GM12875 (cell line): ENCODE measurements at regions not wholly inside any gene's neighbourhood (a gene's known extent, or its start where the extent isn't known, plus 50 kb on each side); places are given as distances from the start of the nearest gene placed in this dataset.

ENCODE experiments used
- H3K4me3 ChIP-seq: one replicate; pipeline ENCODE4 v1.5.1; 2011; ENCODE audit warnings: low read depth, low read length, control low read depth
- TF ChIP-seq, protein P1 (sequence below): IDR thresholded peaks from 2 replicates; pipeline ENCODE4 v1.5.1; 2011; ENCODE audit warnings: low read depth, mild to moderate bottlenecking, control low read depth, inconsistent platforms, low read length, moderate library complexity, borderline replicate concordance; ENCODE audit not compliant: insufficient read depth

DNA sequence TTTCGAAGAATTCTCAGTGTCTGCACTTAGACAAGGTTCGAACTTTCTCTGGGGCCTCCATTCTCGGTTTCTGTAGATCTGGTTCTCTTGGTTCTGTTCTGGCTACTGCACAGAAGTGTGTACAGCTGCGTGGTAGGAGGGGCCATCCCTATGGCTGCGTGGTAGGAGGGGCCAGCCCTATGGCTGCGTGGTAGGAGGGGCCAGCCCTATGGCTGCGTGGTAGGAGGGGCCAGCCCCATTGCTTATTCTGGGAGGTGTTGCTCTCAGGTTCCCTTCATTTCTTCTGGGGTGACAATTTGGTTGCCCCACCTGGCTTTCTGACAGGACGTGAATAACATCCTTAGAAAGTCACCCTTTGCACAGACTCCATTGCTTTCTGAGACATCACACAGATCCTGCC is 65.2 kb upstream of the CHST15 start:
- H3K4me3 ChIP-seq = no peak overlapping the region
- TF ChIP-seq, protein P1, sequence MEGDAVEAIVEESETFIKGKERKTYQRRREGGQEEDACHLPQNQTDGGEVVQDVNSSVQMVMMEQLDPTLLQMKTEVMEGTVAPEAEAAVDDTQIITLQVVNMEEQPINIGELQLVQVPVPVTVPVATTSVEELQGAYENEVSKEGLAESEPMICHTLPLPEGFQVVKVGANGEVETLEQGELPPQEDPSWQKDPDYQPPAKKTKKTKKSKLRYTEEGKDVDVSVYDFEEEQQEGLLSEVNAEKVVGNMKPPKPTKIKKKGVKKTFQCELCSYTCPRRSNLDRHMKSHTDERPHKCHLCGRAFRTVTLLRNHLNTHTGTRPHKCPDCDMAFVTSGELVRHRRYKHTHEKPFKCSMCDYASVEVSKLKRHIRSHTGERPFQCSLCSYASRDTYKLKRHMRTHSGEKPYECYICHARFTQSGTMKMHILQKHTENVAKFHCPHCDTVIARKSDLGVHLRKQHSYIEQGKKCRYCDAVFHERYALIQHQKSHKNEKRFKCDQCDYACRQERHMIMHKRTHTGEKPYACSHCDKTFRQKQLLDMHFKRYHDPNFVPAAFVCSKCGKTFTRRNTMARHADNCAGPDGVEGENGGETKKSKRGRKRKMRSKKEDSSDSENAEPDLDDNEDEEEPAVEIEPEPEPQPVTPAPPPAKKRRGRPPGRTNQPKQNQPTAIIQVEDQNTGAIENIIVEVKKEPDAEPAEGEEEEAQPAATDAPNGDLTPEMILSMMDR = no peak

DNA sequence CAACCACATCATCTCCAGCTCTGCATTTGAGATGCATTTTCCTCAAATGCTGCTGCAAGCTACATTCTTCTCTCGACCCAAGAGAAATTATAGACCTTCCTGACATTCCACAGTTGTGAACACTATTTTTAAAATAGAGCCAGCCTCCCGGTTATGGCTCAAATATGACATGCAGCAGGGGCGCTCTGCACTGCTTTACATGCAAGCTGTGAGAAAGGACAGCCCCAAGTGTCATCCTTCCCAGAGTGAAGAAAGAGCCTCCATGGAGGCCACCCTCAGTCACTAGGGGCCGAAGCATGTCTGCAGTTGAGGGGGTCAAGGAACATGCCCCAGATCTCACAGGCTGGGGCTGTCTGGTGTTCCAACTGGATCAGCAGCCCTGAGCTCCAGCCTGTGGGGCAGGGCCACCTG is 63.9 kb upstream of the CHST15 start:
- H3K4me3 ChIP-seq = no peak overlapping the region
- TF ChIP-seq, protein P1 = no peak

DNA sequence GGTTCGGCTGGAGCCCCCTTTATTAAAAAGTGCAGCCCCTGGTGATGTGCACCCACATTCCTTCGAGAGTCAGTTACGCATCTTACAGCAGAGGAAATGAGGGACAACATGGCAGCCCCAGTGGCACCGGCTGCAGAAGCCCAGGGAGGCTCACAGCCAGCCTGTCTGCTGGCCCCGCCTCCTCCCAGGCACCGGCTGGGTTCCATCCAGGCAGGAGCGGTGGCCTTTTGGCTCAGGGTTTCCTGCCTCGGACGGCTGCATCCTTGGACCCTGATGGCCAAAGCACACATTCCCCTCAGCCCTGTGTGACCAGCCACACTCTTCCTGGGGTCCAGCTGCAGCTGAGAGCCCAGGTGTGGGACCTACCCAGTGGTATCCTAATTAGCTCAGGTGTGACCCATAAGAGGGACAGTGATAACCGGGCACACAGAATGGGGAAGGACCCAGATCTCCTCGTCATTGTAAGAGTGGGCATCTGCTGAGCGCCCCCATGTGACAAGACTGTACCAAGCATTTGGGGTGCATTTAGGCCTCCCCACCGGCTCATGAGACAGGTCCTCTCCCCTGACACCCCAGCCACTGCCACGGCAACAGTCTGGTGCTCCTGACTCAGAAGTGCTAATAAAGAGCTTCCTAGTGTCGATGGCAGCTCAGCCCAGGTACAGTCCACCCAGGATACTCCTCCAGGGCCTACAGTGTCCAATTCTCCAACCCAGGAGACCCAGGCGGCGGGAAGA is 63.3 kb upstream of the CHST15 start:
- TF ChIP-seq, protein P1 = 0 out of 2 replicates have a peak, but pooled peaks have one; percentile 10
- H3K4me3 ChIP-seq = no peak overlapping the region

DNA sequence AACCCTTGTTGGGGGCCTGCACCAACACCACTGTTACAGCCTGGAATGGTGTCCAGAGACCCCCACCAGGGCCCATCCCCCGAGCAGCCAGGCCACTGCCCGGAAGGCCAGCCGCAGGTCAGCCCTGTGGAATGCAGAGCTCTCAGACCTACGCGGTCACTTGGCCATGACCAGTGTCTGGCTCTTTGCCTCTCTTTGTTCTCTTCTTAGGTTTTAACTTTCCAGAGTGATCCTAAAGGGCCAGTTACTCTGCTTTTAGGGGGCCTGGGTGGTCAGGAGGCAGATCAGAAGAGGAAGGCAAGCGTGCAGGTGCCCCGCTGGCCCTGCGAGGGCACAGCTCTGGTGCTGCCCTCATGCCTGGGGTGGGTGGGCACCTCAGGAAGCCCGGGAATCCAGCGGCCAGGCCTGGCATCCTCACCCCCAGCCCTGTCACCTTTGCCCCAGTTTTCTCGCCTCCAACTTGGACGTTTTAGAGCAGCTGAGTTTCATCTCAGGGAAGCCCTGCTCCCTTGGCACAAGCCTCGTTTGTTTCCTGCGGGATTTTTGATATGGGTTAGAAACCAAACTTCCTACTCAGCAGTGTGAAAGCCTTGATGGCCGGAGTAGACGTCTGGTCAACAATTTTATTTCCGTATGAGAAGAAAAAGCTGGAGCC is 62.5 kb upstream of the CHST15 start:
- H3K4me3 ChIP-seq = no peak overlapping the region
- TF ChIP-seq, protein P1 = no peak

DNA sequence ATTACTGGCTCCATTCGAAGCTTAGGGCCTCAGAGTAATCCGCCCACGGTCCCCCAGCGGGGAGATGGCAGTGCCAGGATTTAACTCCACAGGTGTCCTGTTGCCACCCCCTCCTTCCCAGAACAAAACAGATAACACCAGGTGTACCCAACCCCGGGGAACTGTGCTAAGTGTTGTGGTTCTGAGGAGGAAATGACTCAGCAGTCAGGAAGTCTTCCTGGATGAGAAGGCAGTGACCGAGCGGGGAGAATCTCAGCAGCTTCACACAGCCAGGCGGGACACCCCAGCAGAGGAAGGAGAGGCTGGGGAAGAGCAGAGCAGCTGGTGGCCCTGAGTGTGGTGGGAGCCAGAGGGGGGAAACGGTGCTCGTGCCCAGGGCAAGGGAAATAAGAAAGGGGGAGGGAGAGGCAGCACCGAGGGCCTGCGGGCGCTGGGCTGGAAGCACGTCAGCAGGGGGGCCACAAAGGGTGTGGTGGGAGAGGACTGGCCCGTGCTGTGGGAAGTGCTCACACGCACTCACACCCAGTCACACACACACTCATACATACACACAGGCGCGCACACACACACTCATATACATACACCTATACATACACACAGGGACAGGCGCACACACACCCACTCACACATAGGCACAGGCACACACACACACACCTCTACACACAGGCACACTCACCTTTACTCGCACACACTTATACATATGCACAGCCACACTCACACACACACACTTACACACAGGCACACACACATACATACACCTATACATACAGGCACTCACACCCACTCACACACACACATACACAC is 59.8 kb upstream of the CHST15 start:
- TF ChIP-seq, protein P1 = no peak
- no peak overlapping the region for H3K4me3 ChIP-seq

DNA sequence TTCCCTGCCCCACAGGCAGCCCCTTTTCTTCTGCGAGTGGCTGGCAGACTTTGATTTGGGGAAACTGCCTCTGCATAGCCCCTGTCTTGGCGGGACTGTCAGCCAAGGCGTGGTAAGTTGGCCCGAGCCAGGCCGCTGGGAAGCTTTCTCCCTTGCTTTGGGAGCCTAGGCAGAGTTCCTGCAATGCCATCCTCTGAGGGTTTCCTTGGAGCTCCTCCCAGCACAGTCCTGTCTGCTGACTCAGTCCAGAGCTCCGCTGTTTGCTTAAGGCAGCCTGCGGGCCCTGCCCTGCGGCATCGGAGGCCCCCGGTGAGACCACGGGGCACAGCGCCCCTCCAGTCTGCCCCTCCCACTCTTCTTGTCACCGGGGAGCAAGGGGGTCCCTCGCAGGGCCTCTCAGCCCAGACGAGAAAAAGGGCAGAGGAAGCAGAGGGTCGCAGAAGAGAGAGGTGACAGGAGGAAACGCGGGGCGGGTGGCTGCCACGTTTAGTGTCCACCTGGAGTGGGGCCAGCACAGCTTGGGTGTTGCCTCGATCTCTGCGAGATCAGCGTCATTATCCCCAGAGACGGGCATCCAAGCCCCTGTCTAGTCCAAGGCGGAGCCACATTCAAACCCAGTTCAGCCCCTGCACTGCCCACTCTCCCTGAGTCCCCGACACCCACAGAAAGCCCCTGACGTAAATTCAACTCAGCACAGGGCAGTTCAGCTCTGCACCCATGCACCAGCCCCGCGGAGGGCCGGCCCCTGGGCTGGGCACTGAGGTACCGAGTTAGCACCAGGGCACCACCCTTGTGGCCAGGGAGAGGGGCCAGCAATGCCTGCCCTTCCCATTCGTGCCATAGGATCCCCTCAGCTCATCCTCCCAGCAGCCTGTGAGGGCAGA is 59.0 kb upstream of the CHST15 start:
- TF ChIP-seq, protein P1 = no peak
- H3K4me3 ChIP-seq = no peak overlapping the region
